HepG2 (cell line): ENCODE measurements at regions not wholly inside any gene's neighbourhood (a gene's known extent, or its start where the extent isn't known, plus 50 kb on each side); places are given as distances from the start of the nearest gene placed in this dataset.

ENCODE experiments used
- CTCF ChIP-seq: sonication (generic); formaldehyde crosslinking; IDR thresholded peaks from 2 replicates; pipeline ENCODE4 v1.5.0; 2020; ENCODE audit warnings: mild to moderate bottlenecking, missing genetic modification reagents, moderate library complexity
- FOXM1 ChIP-seq: sonication (generic); formaldehyde crosslinking; IDR thresholded peaks from 2 replicates; pipeline ENCODE4 v1.5.0; 2020; ENCODE audit warnings: missing genetic modification reagents
- LBX2 ChIP-seq: sonication (generic); formaldehyde crosslinking; IDR thresholded peaks from 2 replicates; pipeline ENCODE4 v1.5.0; 2020; ENCODE audit warnings: missing genetic modification reagents, mild to moderate bottlenecking, borderline replicate concordance
- NR2C2 ChIP-seq: sonication (generic); formaldehyde crosslinking; IDR thresholded peaks from 2 replicates; pipeline ENCODE4 v1.4.0; 2020; ENCODE audit warnings: missing genetic modification reagents, mild to moderate bottlenecking, moderate library complexity, borderline replicate concordance
- POLR2AphosphoS5 ChIP-seq: IDR thresholded peaks from 2 replicates; pipeline ENCODE4 v1.6.1; 2012; ENCODE audit warnings: low read depth, low read length
- ZNF275 ChIP-seq: sonication (generic); formaldehyde crosslinking; IDR thresholded peaks from 2 replicates; pipeline ENCODE4 v1.8.0; 2022; ENCODE audit warnings: missing genetic modification reagents, mild to moderate bottlenecking, inconsistent platforms, borderline replicate concordance

- no peak for TF ChIP-seq FOXM1 (CRISPR knock-in tag)
- no peak for TF ChIP-seq ZNF275 (CRISPR knock-in tag)
- TF ChIP-seq NR2C2 = no peak
- no peak for TF ChIP-seq CTCF (CRISPR knock-in tag)
- TF ChIP-seq LBX2 (CRISPR knock-in tag) = no peak
- no peak for TF ChIP-seq POLR2AphosphoS5
Observed at GRCh38 chr1:224486801-224487583, 52.4 kb upstream of the WDR26 start.
